ENCODE measurements at regions not wholly inside any gene's neighbourhood (a gene's known extent, or its start where the extent isn't known, plus 50 kb on each side); places are given as distances from the start of the nearest gene placed in this dataset.

- no peak for DNase-seq
- Histone ChIP-seq H3K27ac (no peak overlapping the region), H3K36me3 (no peaks in the 10 kb centered on the region), H3K27me3 (no peaks in the 10 kb centered on the region), H3K4me1 (no peaks in the 10 kb centered on the region), H3K9me3 (peaks cover 0 to 2% of the 10 kb centered on the region in 2 donors), H3K4me3 (no peak overlapping the region)
- intact Hi-C loops (cut with DNase I): no loop called here
- TF ChIP-seq CTCF (IDR thresholded peaks at IDR 0.05): no peak
- no peak for ATAC-seq
Measured at GRCh38 chrY:8202837-8203236, 1134.4 kb upstream of the TSPY4 start.

GRCh38 chrY:8241144-8241543, 1096.1 kb upstream of the TSPY4 start:
- Histone ChIP-seq H3K4me3 (no peak overlapping the region), H3K27me3 (no peaks in the 10 kb centered on the region), H3K36me3 (no peaks in the 10 kb centered on the region), H3K9me3 (no peaks in the 10 kb centered on the region), H3K4me1 (no peaks in the 10 kb centered on the region), H3K27ac (no peak overlapping the region)
- ATAC-seq (no peak), DNase-seq (no peak)
- TF ChIP-seq CTCF (IDR thresholded peaks at IDR 0.05): no peak
- intact Hi-C loops (cut with DNase I): no loop called here

GRCh38 chrY:8273807-8274206, 1063.5 kb upstream of the TSPY4 start:
- Histone ChIP-seq H3K4me1 (no peaks in the 10 kb centered on the region), H3K4me3 (no peak overlapping the region), H3K36me3 (no peaks in the 10 kb centered on the region), H3K9me3 (no peaks in the 10 kb centered on the region), H3K27ac (no peak overlapping the region), H3K27me3 (no peaks in the 10 kb centered on the region)
- intact Hi-C loops (cut with DNase I): no loop called here
- ATAC-seq (no peak), DNase-seq (no peak)
- no peak for TF ChIP-seq CTCF (IDR thresholded peaks at IDR 0.05)

GRCh38 chrY:8305021-8305420, 1032.2 kb upstream of the TSPY4 start:
- DNase-seq (no peak), ATAC-seq (no peak)
- H3K36me3 ChIP-seq: no peaks in the 10 kb centered on the region
- peaks cover 0 to 2% of the 10 kb centered on the region in 2 donors for H3K9me3 ChIP-seq
- H3K27ac ChIP-seq: no peak overlapping the region
- H3K4me1 ChIP-seq: no peaks in the 10 kb centered on the region
- no peak for TF ChIP-seq CTCF (IDR thresholded peaks at IDR 0.05)
- H3K4me3 ChIP-seq: no peak overlapping the region
- no peaks in the 10 kb centered on the region for H3K27me3 ChIP-seq
- intact Hi-C loops (cut with DNase I): no loop called here

- no peak overlapping the region for H3K4me3 ChIP-seq
- H3K27me3 ChIP-seq: no peaks in the 10 kb centered on the region
- no peaks in the 10 kb centered on the region for H3K4me1 ChIP-seq
- H3K36me3 ChIP-seq: no peaks in the 10 kb centered on the region
- intact Hi-C loops (cut with DNase I): no loop called here
- H3K27ac ChIP-seq: no peak overlapping the region
- no peak for DNase-seq
- no peak for ATAC-seq
- H3K9me3 ChIP-seq: no peaks in the 10 kb centered on the region
- no peak for TF ChIP-seq CTCF (IDR thresholded peaks at IDR 0.05)
Measured at GRCh38 chrY:8324113-8324512, 1013.2 kb upstream of the TSPY4 start.
